Gastroesophageal sphincter (tissue), 3 donors: ENCODE measurements at regions not wholly inside any gene's neighbourhood (a gene's known extent, or its start where the extent isn't known, plus 50 kb on each side); places are given as distances from the start of the nearest gene placed in this dataset.

Experiments
- CTCF ChIP-seq, 4 experiments: fragments of 200-600 bp in 2 of 4; fragments of 450-650 bp in 2 of 4; sonication (generic) in 1 of 4; IDR thresholded peaks; one replicate each; pipeline ENCODE4 v1.5.1; 2017 to 2019; ENCODE audit warnings: antibody characterized with exemption in 4 of 4, mild to moderate bottlenecking in 2 of 4, moderate library complexity in 2 of 4
- EP300 ChIP-seq: sonication (generic); formaldehyde crosslinking; IDR thresholded peaks from one replicate; pipeline ENCODE4 v1.6.1; 2017; ENCODE audit warnings: antibody characterized with exemption, mild to moderate bottlenecking
- POLR2A ChIP-seq, 2 donors: fragments of 450-650 bp; IDR thresholded peaks; one replicate each; pipeline ENCODE4 v1.6.1; 2017; ENCODE audit warnings: antibody characterized with exemption in 2 of 2, mild to moderate bottlenecking in 2 of 2, moderate library complexity in 1 of 2
- POLR2AphosphoS5 ChIP-seq: sonication (generic); formaldehyde crosslinking; IDR thresholded peaks from one replicate; pipeline ENCODE4 v1.6.1; 2017; ENCODE audit warnings: antibody characterized with exemption

- TF ChIP-seq POLR2AphosphoS5 (no peak), POLR2A (IDR thresholded peaks at IDR 0.05) (no peak), CTCF (IDR thresholded peaks at IDR 0.05) (no peak), EP300 (no peak)
Observed at GRCh38 chr5:124289130-124289529, 457.3 kb downstream of the ZNF608 start.
